Thoracic aorta (tissue), 2 donors: ENCODE measurements at regions not wholly inside any gene's neighbourhood (a gene's known extent, or its start where the extent isn't known, plus 50 kb on each side); places are given as distances from the start of the nearest gene placed in this dataset.

Experiments used
- ATAC-seq: fragments of 150-250 bp; one replicate; pipeline ENCODE4 v1.8.0; 2017; ENCODE audit warnings: low read depth; ENCODE audit not compliant: insufficient number of reproducible peaks, low FRiP score
- DNase-seq: peaks from one replicate; pipeline ENCODE4 v3.0.0-alpha.2; 2020; ENCODE audit warnings: low spot score
- H3K27ac ChIP-seq, 2 donors: fragments of 200-600 bp; sonication (generic); 1 replicate in 1 of 2; 2 replicates in 1 of 2; pipeline ENCODE4 v1.5.1; 2016; ENCODE audit warnings: mild to moderate bottlenecking in 2 of 2, moderate library complexity in 2 of 2
- H3K27me3 ChIP-seq: fragments of 200-600 bp; sonication (generic); replicated peaks from 2 replicates; pipeline ENCODE4 v1.6.0; 2016; ENCODE audit warnings: mild to moderate bottlenecking; ENCODE audit not compliant: insufficient read depth
- H3K36me3 ChIP-seq: fragments of 200-600 bp; sonication (generic); one replicate; pipeline ENCODE4 v1.5.1; 2016
- H3K4me1 ChIP-seq, 2 donors: fragments of 200-600 bp; sonication (generic); 1 replicate in 1 of 2; 2 replicates in 1 of 2; pipeline versions ENCODE4 v1.5.1 to v1.6.0; 2016; ENCODE audit warnings: low read depth in 2 of 2, mild to moderate bottlenecking in 1 of 2; ENCODE audit not compliant: control insufficient read depth in 1 of 2
- H3K4me3 ChIP-seq: fragments of 200-600 bp; sonication (generic); 2 replicates; pipeline ENCODE4 v1.5.1; 2016; ENCODE audit warnings: mild to moderate bottlenecking
- H3K9me3 ChIP-seq: fragments of 200-600 bp; sonication (generic); 2 replicates; pipeline ENCODE4 v1.5.1; 2016
- TF ChIP-seq, protein P1 (sequence below): fragments of 200-600 bp; sonication (generic); IDR thresholded peaks from one replicate; pipeline ENCODE4 v1.5.1; 2019; ENCODE audit warnings: antibody characterized with exemption

DNA sequence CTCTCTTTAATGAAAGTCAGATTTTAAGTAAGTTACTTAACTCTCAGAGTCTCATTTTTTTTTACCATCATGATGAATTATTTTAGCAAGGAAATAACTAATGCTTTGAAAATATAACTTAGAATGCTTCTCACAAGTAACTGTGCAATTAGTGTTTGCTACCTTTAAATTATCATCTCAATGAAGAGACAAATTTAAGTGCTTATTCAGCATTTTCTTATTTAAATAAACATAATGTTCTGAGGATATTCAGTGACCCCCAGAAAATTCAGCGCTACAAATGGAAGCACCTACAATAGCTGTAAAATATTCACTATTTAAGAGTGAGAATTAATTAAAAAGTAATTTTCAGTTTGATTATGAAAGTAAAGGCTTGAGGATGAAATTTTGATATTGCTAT, 527.2 kb downstream of the SLITRK1 start:
- TF ChIP-seq, protein P1, sequence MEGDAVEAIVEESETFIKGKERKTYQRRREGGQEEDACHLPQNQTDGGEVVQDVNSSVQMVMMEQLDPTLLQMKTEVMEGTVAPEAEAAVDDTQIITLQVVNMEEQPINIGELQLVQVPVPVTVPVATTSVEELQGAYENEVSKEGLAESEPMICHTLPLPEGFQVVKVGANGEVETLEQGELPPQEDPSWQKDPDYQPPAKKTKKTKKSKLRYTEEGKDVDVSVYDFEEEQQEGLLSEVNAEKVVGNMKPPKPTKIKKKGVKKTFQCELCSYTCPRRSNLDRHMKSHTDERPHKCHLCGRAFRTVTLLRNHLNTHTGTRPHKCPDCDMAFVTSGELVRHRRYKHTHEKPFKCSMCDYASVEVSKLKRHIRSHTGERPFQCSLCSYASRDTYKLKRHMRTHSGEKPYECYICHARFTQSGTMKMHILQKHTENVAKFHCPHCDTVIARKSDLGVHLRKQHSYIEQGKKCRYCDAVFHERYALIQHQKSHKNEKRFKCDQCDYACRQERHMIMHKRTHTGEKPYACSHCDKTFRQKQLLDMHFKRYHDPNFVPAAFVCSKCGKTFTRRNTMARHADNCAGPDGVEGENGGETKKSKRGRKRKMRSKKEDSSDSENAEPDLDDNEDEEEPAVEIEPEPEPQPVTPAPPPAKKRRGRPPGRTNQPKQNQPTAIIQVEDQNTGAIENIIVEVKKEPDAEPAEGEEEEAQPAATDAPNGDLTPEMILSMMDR = no peak
- ATAC-seq (no peak), DNase-seq (no peak)
- Histone ChIP-seq H3K4me3 (no peak overlapping the region), H3K27ac (no peak overlapping the region), H3K9me3 (no peaks in the 10 kb centered on the region), H3K27me3 (no peaks in the 10 kb centered on the region), H3K4me1 (no peaks in the 10 kb centered on the region), H3K36me3 (no peaks in the 10 kb centered on the region)

DNA sequence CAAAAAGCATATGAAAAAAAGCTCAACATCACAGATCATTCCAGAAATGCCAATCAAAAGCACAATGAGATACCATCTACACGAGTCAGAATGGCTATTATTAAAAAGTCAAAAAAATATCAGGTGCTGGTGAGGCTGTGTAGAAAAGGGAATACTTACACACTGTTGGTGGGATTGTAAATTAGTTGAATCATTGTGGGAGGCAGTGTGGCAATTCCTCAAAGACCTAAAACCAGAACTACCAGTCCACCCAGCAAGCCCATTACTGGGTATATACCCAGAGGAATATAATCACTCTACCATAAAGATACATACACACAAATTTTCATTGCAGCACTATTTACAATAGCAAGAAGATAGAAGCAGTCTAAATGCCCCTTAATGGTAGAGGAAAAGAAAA, 529.9 kb downstream of the SLITRK1 start:
- TF ChIP-seq, protein P1 = no peak
- Histone ChIP-seq H3K4me1 (no peaks in the 10 kb centered on the region), H3K27me3 (no peaks in the 10 kb centered on the region), H3K27ac (no peak overlapping the region), H3K9me3 (no peaks in the 10 kb centered on the region), H3K36me3 (no peaks in the 10 kb centered on the region), H3K4me3 (no peak overlapping the region)
- ATAC-seq (no peak), DNase-seq (no peak)

DNA sequence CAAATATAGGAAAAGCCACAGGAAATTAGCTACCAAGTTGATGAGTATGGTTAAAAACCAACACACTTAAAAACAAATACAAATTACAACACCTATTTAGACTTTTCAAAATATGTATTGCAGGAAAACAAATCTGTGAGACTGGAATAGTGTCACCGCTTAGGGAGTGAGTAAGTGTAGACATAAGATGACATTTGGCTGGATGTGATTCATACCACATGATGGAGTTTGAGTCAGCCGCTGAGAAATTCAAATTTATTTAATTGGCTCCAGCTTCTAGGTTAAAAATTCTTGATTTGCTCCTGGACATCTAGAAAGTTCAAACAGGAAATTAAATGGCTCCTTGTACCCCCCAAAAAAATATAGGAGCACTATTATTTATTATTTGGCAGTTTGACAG, 531.7 kb downstream of the SLITRK1 start:
- TF ChIP-seq, protein P1 = no peak
- H3K4me3 ChIP-seq = no peak overlapping the region
- H3K27me3 ChIP-seq = no peaks in the 10 kb centered on the region
- H3K4me1 ChIP-seq = no peaks in the 10 kb centered on the region
- H3K9me3 ChIP-seq = no peaks in the 10 kb centered on the region
- no peak overlapping the region for H3K27ac ChIP-seq
- no peak for ATAC-seq
- no peak for DNase-seq
- no peaks in the 10 kb centered on the region for H3K36me3 ChIP-seq

DNA sequence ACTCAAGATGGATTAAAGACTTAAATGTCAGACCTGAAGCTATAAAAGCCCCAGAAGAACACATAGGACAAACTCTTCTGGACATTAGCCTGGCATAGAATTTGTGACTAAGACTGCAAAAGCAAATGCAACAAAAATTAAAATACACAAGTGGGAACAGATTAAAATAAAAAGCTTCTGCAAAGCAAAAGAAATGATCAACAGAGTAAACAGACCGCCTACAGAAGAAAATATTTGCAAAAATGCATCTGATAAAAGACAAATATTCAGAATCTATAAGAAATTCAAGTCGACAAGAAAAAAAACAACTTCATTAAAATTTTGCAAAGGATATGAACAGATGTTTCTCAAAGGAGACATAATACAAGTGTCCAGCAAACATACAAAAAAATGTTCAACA, 537.8 kb downstream of the SLITRK1 start:
- no peaks in the 10 kb centered on the region for H3K36me3 ChIP-seq
- H3K4me3 ChIP-seq = no peak overlapping the region
- TF ChIP-seq, protein P1 = no peak
- peaks cover 3% of the 10 kb centered on the region for H3K9me3 ChIP-seq
- no peaks in the 10 kb centered on the region for H3K4me1 ChIP-seq
- DNase-seq (no peak), ATAC-seq (no peak)
- H3K27ac ChIP-seq = no peak overlapping the region
- H3K27me3 ChIP-seq = no peaks in the 10 kb centered on the region

DNA sequence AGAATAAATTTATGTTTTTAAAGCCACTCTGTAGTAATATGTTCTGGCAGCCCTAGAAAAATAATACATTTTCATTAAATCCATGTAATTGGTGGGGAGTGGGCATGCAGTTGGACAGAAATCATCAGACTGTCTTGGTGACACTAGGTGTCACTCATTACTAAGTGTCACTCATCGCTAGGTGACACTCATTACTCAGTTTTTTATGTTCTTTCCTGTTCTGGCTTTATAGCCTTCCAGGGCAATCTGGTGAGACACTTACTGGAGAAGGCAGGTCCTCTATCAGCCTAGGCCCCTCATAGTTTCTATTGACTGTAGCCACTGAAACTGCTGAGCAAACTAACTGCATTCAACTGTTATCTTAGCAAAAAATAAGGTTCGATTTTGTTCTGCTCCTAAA, 542.1 kb downstream of the SLITRK1 start:
- Histone ChIP-seq H3K27me3 (no peaks in the 10 kb centered on the region), H3K4me3 (no peak overlapping the region), H3K9me3 (peaks cover 3% of the 10 kb centered on the region), H3K36me3 (no peaks in the 10 kb centered on the region), H3K4me1 (no peaks in the 10 kb centered on the region), H3K27ac (no peak overlapping the region)
- no peak for DNase-seq
- TF ChIP-seq, protein P1 = no peak
- ATAC-seq = no peak
